SKM-1 (cell line): ENCODE measurements at regions not wholly inside any gene's neighbourhood (a gene's known extent, or its start where the extent isn't known, plus 50 kb on each side); places are given as distances from the start of the nearest gene placed in this dataset.
"Not testable (repeated sequence)": the region's sequence is repeated elsewhere in the genome, so short reads cannot be mapped to it uniquely, and the experiment has no call there.

Experiments used
- DNase-seq: peaks from one replicate; lab custom pipeline; 2025; ENCODE audit not compliant: unreplicated experiment; lab: John Stamatoyannopoulos, UW

GRCh38 chr1:185681034-185681633 is 53.1 kb upstream of the HMCN1 start:
- DNase-seq: peak; percentile 76

GRCh38 chr1:185680453-185680852 is 53.7 kb upstream of the HMCN1 start:
- DNase-seq: no peak

- DNase-seq: no peak
These were observed 55.0 kb upstream of the HMCN1 start for GRCh38 chr1:185679220-185679619.

- no peak for DNase-seq
These were observed 57.2 kb upstream of the HMCN1 start for GRCh38 chr1:185676969-185677368.

- no peak for DNase-seq
These were observed 60.0 kb upstream of the HMCN1 start for GRCh38 chr1:185674201-185674600.

GRCh38 chr1:185672719-185673360 is 61.4 kb upstream of the HMCN1 start:
- DNase-seq: no peak

GRCh38 chr1:185670187-185670627 is 64.0 kb upstream of the HMCN1 start:
- no peak for DNase-seq

- no peak for DNase-seq
These were observed 66.2 kb upstream of the HMCN1 start for GRCh38 chr1:185668013-185668412.

GRCh38 chr1:185666582-185666981 is 67.6 kb upstream of the HMCN1 start:
- no peak for DNase-seq

- no peak for DNase-seq
These were observed 70.4 kb upstream of the HMCN1 start for GRCh38 chr1:185663771-185664296.

- DNase-seq: no peak
These were observed 70.9 kb upstream of the HMCN1 start for GRCh38 chr1:185663332-185663731.

GRCh38 chr1:185661971-185662370 is 72.2 kb upstream of the HMCN1 start:
- DNase-seq: no peak

- DNase-seq: no peak
These were observed 77.5 kb upstream of the HMCN1 start for GRCh38 chr1:185656663-185657062.

GRCh38 chr1:185654952-185655314 is 79.3 kb upstream of the HMCN1 start:
- no peak for DNase-seq

- no peak for DNase-seq
These were observed 79.8 kb upstream of the HMCN1 start for GRCh38 chr1:185654199-185654951.

- DNase-seq: no peak
These were observed 80.6 kb upstream of the HMCN1 start for GRCh38 chr1:185653615-185654014.

GRCh38 chr1:185652348-185652747 is 81.8 kb upstream of the HMCN1 start:
- no peak for DNase-seq

- DNase-seq: no peak
These were observed 83.5 kb upstream of the HMCN1 start for GRCh38 chr1:185650602-185651230.

GRCh38 chr1:185648858-185649589 is 85.2 kb upstream of the HMCN1 start:
- DNase-seq: no peak

- DNase-seq: not testable (repeated sequence)
These were observed 86.5 kb upstream of the HMCN1 start for GRCh38 chr1:185647597-185648267.
